ENCODE measurements at regions not wholly inside any gene's neighbourhood (a gene's known extent, or its start where the extent isn't known, plus 50 kb on each side); places are given as distances from the start of the nearest gene placed in this dataset.

GRCh38 chr2:67510745-67511144 is 113.6 kb downstream of the ETAA1 start:
- no peak overlapping the region for H3K4me2 ChIP-seq (replicated peaks; ENCODE audit: extremely low read depth, low read length, poor library complexity, severe bottlenecking)
- H3K9ac ChIP-seq (ENCODE audit: insufficient read depth, low read length, poor library complexity, severe bottlenecking) = no peak overlapping the region
- intact Hi-C loops (cut with micrococcal nuclease) = no loop called here
- no peaks in the 10 kb centered on the region for H3K4me1 ChIP-seq (ENCODE audit: control insufficient read depth in 1 of 2, insufficient read depth in 2 of 2, low read length in 2 of 2)
- H3K27ac ChIP-seq (ENCODE audit: low read depth in 1 of 2, low read length in 2 of 2) = no peak overlapping the region
- no peak overlapping the region for H3K4me3 Mint-ChIP-seq
- no peaks in the 10 kb centered on the region for H3K27me3 ChIP-seq (ENCODE audit: control insufficient read depth in 2 of 2, insufficient read depth in 2 of 2, low read length in 2 of 2)
- H3K9me3 Mint-ChIP-seq = peaks cover 3 to 15% (median 5%) of the 10 kb centered on the region in 7 donors
- H3K27ac Mint-ChIP-seq = no peak overlapping the region
- H3K27me3 Mint-ChIP-seq (ENCODE audit: low read depth in 3 of 3) = no peaks in the 10 kb centered on the region
- no peak overlapping the region for H3K4me3 ChIP-seq (replicated peaks in 1 of 3; ENCODE audit: low read depth in 2 of 3, low read length in 3 of 3)
- no peaks in the 10 kb centered on the region for H3K36me3 ChIP-seq (replicated peaks in 1 of 2; ENCODE audit: control insufficient read depth in 1 of 2, insufficient read depth in 2 of 2, low read length in 2 of 2)
- no peaks in the 10 kb centered on the region for H3K4me1 Mint-ChIP-seq
- TF ChIP-seq, protein P1, sequence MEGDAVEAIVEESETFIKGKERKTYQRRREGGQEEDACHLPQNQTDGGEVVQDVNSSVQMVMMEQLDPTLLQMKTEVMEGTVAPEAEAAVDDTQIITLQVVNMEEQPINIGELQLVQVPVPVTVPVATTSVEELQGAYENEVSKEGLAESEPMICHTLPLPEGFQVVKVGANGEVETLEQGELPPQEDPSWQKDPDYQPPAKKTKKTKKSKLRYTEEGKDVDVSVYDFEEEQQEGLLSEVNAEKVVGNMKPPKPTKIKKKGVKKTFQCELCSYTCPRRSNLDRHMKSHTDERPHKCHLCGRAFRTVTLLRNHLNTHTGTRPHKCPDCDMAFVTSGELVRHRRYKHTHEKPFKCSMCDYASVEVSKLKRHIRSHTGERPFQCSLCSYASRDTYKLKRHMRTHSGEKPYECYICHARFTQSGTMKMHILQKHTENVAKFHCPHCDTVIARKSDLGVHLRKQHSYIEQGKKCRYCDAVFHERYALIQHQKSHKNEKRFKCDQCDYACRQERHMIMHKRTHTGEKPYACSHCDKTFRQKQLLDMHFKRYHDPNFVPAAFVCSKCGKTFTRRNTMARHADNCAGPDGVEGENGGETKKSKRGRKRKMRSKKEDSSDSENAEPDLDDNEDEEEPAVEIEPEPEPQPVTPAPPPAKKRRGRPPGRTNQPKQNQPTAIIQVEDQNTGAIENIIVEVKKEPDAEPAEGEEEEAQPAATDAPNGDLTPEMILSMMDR (IDR thresholded peaks at IDR 0.05) = no peak
- no peaks in the 10 kb centered on the region for H4K20me1 ChIP-seq (ENCODE audit: insufficient read depth, low read length)
- no peaks in the 10 kb centered on the region for H3K9me3 ChIP-seq (replicated peaks in 1 of 2; ENCODE audit: control insufficient read depth in 1 of 2, insufficient read depth in 1 of 2, low read length in 2 of 2)
- WGBS (ENCODE audit: insufficient coverage) = no CpG with 5 or more reads among the region's 3 CpGs
- H3K36me3 Mint-ChIP-seq = no peaks in the 10 kb centered on the region
- no peaks in the 10 kb centered on the region for H3K79me2 ChIP-seq (ENCODE audit: insufficient read depth, low read length)
- no peak overlapping the region for H2AFZ ChIP-seq (ENCODE audit: insufficient read depth, low read depth, low read length, poor library complexity, severe bottlenecking)
- DNase-seq = no peak

DNA sequence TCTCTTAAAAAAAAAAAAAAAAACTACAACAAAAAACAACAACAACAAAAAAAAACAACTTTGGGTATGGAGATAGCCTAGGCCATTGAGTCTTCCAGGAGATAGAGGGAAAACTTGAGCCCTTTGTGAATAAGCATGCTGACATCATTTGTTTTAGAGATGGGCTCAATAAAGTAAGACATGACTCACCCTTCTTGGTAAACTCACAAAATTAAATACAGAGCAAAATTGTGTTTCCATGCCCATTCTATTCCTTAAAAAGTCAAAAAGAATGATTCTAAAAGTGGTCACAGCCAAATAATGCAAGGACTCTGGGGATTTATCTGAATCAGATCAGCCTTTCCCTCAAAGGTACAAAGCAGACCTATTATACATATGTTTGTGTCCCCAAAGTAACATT is 117.4 kb downstream of the ETAA1 start:
- Histone ChIP-seq H3K9me3 (replicated peaks in 1 of 2; ENCODE audit: control insufficient read depth in 1 of 2, insufficient read depth in 1 of 2, low read length in 2 of 2) (peaks cover 0 to 3% of the 10 kb centered on the region in 2 donors), H4K20me1 (ENCODE audit: insufficient read depth, low read length) (no peaks in the 10 kb centered on the region), H3K79me2 (ENCODE audit: insufficient read depth, low read length) (no peaks in the 10 kb centered on the region), H3K27me3 (ENCODE audit: control insufficient read depth in 2 of 2, insufficient read depth in 2 of 2, low read length in 2 of 2) (no peaks in the 10 kb centered on the region), H2AFZ (ENCODE audit: insufficient read depth, low read depth, low read length, poor library complexity, severe bottlenecking) (no peak overlapping the region), H3K27ac (ENCODE audit: low read depth in 1 of 2, low read length in 2 of 2) (no peak overlapping the region), H3K4me3 (replicated peaks in 1 of 3; ENCODE audit: low read depth in 2 of 3, low read length in 3 of 3) (no peak overlapping the region), H3K9ac (ENCODE audit: insufficient read depth, low read length, poor library complexity, severe bottlenecking) (no peak overlapping the region), H3K36me3 (replicated peaks in 1 of 2; ENCODE audit: control insufficient read depth in 1 of 2, insufficient read depth in 2 of 2, low read length in 2 of 2) (no peaks in the 10 kb centered on the region), H3K4me2 (replicated peaks; ENCODE audit: extremely low read depth, low read length, poor library complexity, severe bottlenecking) (no peak overlapping the region), H3K4me1 (ENCODE audit: control insufficient read depth in 1 of 2, insufficient read depth in 2 of 2, low read length in 2 of 2) (no peaks in the 10 kb centered on the region)
- H3K4me1 Mint-ChIP-seq = no peaks in the 10 kb centered on the region
- TF ChIP-seq, protein P1 (IDR thresholded peaks at IDR 0.05) = no peak
- peaks cover 0 to 10% (median 5%) of the 10 kb centered on the region in 7 donors for H3K9me3 Mint-ChIP-seq
- H3K27ac Mint-ChIP-seq = no peak overlapping the region
- intact Hi-C loops (cut with micrococcal nuclease) = no loop called here
- no peak for DNase-seq
- no peaks in the 10 kb centered on the region for H3K36me3 Mint-ChIP-seq
- H3K4me3 Mint-ChIP-seq = no peak overlapping the region
- peaks cover 0 to 1% (median 0%) of the 10 kb centered on the region in 3 donors for H3K27me3 Mint-ChIP-seq (ENCODE audit: low read depth in 3 of 3)
